Left lung (tissue), 4 donors: ENCODE measurements at regions not wholly inside any gene's neighbourhood (a gene's known extent, or its start where the extent isn't known, plus 50 kb on each side); places are given as distances from the start of the nearest gene placed in this dataset.
"Not testable (repeated sequence)": the region's sequence is repeated elsewhere in the genome, so short reads cannot be mapped to it uniquely, and the experiment has no call there.

Experiments used
- ATAC-seq: fragments of 200-7000 bp; cut with Tn5 transposase; one replicate; pipeline ENCODE4 v1.9.1; 2020; ENCODE audit warnings: moderate library complexity
- DNase-seq, 4 donors: peaks; one replicate each; pipeline ENCODE4 v3.0.0-alpha.2; 2013 to 2020
- H3K27ac ChIP-seq, 2 donors: fragments of 200-600 bp; sonication (generic) in 1 of 2; one replicate each; pipeline versions ENCODE4 v1.5.0 to v1.8.0; 2020 to 2021
- H3K27me3 ChIP-seq, 2 donors: fragments of 200-600 bp; sonication (generic) in 1 of 2; one replicate each; pipeline versions ENCODE4 v1.5.0 to v1.8.0; 2020 to 2021
- H3K36me3 ChIP-seq, 2 donors: fragments of 200-600 bp; sonication (generic) in 1 of 2; one replicate each; pipeline versions ENCODE4 v1.5.0 to v1.8.0; 2020 to 2021
- H3K4me1 ChIP-seq, 2 donors: fragments of 200-600 bp; one replicate each; pipeline ENCODE4 v1.8.0; 2021
- H3K4me3 ChIP-seq, 2 donors: fragments of 200-600 bp; sonication (generic) in 1 of 2; one replicate each; pipeline versions ENCODE4 v1.5.0 to v1.8.0; 2020 to 2021; ENCODE audit warnings: mild to moderate bottlenecking in 1 of 2
- H3K9me3 ChIP-seq, 2 donors: fragments of 200-600 bp; sonication (generic) in 1 of 2; one replicate each; pipeline versions ENCODE4 v1.5.0 to v1.8.0; 2020 to 2021
- CTCF ChIP-seq, 2 donors: fragments of 200-600 bp; sonication (generic) in 1 of 2; IDR thresholded peaks; one replicate each; pipeline versions ENCODE4 v1.5.0 to v1.8.0; 2021; ENCODE audit warnings: antibody characterized with exemption in 2 of 2
- intact Hi-C, 2 donors: fragments of 100-400 bp; cut with DNase I; formaldehyde crosslinking; loops; one replicate each; pipeline versions ENCODE4 v1.11.2 to v1.14.2; 2022
- donor health status: DM: no; HTN: yes; CAD: no.
- donor health status: DM: no; HTN: no; CAD: no.

DNA sequence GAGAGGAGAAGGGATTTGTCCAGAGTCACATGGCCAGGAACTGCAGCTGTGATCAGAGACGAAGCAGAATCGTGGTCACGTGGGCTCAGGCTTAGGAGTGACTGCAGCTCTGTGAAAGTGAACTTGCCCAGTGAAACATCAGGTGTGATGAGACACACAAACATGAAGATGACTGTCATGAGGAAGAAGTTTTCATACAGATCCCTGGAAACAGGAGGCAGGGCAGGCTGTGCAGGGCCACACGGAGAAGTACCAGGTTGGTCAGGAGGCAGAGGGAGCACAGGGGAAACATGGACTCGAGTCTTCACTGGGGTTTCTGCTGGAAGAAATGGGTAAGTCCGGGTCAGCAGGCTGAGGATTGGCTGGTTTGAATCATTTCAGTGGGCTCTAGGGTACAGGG, 64.1 kb downstream of the BARX1 start:
- intact Hi-C loops: no loop called here
- Histone ChIP-seq H3K27me3 (no peaks in the 10 kb centered on the region), H3K27ac (no peak overlapping the region), H3K4me1 (no peaks in the 10 kb centered on the region), H3K9me3 (peaks cover 0 to 18% of the 10 kb centered on the region in 2 donors), H3K4me3 (no peak overlapping the region), H3K36me3 (no peaks in the 10 kb centered on the region)
- no peak for TF ChIP-seq CTCF (IDR thresholded peaks at IDR 0.05)
- DNase-seq: no peak
- ATAC-seq: no peak

DNA sequence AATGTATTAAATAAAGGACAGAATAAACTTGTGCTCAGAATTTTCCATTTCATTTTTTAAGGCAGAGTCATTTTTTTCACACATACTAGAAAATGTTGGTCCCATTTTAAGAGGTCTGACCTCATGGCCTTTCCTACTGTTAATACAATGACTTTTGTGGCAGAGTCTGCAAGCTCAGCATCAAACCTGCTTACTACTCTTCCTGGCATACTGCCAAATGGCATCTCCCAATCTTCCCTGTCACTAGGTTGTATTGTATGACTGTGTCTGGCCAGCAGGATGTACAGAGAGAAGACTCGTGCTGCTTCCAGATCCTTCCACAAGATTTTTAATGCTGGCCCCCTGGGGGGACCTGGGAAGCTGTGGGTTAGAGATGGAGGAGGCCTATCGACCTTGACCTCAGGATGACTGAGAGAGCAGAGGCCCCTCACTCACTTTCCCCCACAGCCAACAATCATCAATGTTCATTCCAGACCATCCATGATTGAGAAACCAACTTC, 64.7 kb downstream of the BARX1 start:
- Histone ChIP-seq H3K4me3 (no peak overlapping the region), H3K27me3 (no peaks in the 10 kb centered on the region), H3K36me3 (no peaks in the 10 kb centered on the region), H3K27ac (no peak overlapping the region), H3K4me1 (no peaks in the 10 kb centered on the region), H3K9me3 (peaks cover 0 to 18% of the 10 kb centered on the region in 2 donors)
- DNase-seq (no peak), ATAC-seq (no peak)
- no peak for TF ChIP-seq CTCF (IDR thresholded peaks at IDR 0.05)
- intact Hi-C loops: no loop called here

DNA sequence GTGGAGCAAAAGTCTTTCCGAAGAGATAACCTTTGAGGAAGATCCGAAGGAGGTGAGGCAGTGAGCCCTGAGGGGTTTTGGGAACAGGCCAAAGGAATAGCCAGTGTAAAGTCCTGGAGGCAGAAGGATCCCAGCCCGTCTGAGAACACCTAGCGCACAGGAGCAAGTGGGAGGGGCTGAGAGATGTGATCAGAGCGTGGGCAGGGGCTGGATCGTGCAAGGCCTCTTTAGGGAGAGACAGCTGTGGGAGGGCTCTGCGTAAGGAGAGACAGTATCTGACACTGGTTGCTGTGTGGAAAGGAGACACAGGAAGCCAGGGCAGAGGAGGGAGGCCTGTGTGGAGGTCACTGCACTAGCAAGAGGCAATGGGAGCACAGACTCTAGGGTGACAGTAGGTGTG, 68.2 kb downstream of the BARX1 start:
- intact Hi-C loops: no loop called here
- Histone ChIP-seq H3K9me3 (no peaks in the 10 kb centered on the region), H3K4me3 (no peak overlapping the region), H3K27me3 (no peaks in the 10 kb centered on the region), H3K4me1 (no peaks in the 10 kb centered on the region), H3K36me3 (no peaks in the 10 kb centered on the region), H3K27ac (no peak overlapping the region)
- no peak for TF ChIP-seq CTCF (IDR thresholded peaks at IDR 0.05)
- DNase-seq (peak in 1 of 4 donors; percentile 20), ATAC-seq (no peak)

GRCh38 chr9:93884808-93885207, 70.3 kb downstream of the BARX1 start:
- intact Hi-C loops: no loop called here
- Histone ChIP-seq H3K9me3 (no peaks in the 10 kb centered on the region), H3K4me1 (no peaks in the 10 kb centered on the region), H3K27me3 (no peaks in the 10 kb centered on the region), H3K27ac (no peak overlapping the region), H3K36me3 (no peaks in the 10 kb centered on the region), H3K4me3 (no peak overlapping the region)
- no peak for ATAC-seq
- no peak for TF ChIP-seq CTCF (IDR thresholded peaks at IDR 0.05)
- no peak for DNase-seq

GRCh38 chr9:93879662-93880407, 75.3 kb downstream of the BARX1 start:
- intact Hi-C loops, H3K4me3 ChIP-seq, H3K36me3 ChIP-seq, H3K27me3 ChIP-seq, H3K27ac ChIP-seq, H3K4me1 ChIP-seq, ATAC-seq: not testable (repeated sequence)
- peak in 1 of 4 donors; percentile 71 for DNase-seq
- peaks cover 0 to 17% of the 10 kb centered on the region in 2 donors for H3K9me3 ChIP-seq

DNA sequence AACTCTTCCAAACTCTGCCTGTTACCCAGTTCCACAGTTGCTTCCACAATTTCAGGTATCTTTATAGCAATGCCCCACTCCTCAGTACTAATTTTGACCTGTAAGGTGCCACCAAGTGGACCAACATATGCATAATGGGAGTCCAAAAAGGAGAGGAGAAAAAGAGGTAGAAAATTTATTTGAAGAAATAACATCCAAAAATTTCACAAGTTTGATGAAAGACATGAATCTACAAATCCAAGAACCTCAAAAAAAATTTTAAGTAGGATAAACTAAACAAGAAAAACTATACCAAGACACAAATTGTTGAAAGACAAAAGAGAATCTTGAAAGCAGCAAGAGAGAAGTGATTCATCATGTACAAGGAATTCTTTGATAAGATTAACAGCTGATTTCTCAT, 79.8 kb downstream of the BARX1 start:
- no peak overlapping the region for H3K4me3 ChIP-seq
- no peaks in the 10 kb centered on the region for H3K36me3 ChIP-seq
- TF ChIP-seq CTCF (IDR thresholded peaks at IDR 0.05): no peak
- no peak for ATAC-seq
- intact Hi-C loops: no loop called here
- H3K27ac ChIP-seq: no peak overlapping the region
- H3K4me1 ChIP-seq: no peaks in the 10 kb centered on the region
- peaks cover 0 to 33% of the 10 kb centered on the region in 2 donors for H3K9me3 ChIP-seq
- no peak for DNase-seq
- no peaks in the 10 kb centered on the region for H3K27me3 ChIP-seq
